Stimulated activated CD4-positive, alpha-beta T cell treated with anti-CD3 and anti-CD28 coated beads, Interleukin-12 subunit alpha, Interleukin-12 subunit beta, amount 100 ng/mL, for 4 hours (primary cell): ENCODE measurements at regions not wholly inside any gene's neighbourhood (a gene's known extent, or its start where the extent isn't known, plus 50 kb on each side); places are given as distances from the start of the nearest gene placed in this dataset.

Experiments used
- DNase-seq: peaks from one replicate; pipeline ENCODE4 v3.0.0-alpha.2; 2020

GRCh38 chr1:163664671-163665335 is 343.0 kb downstream of the NUF2 start:
- DNase-seq = no peak

GRCh38 chr1:163668472-163668871 is 346.7 kb downstream of the NUF2 start:
- no peak for DNase-seq

GRCh38 chr1:163670989-163671757 is 349.4 kb downstream of the NUF2 start:
- no peak for DNase-seq

DNA sequence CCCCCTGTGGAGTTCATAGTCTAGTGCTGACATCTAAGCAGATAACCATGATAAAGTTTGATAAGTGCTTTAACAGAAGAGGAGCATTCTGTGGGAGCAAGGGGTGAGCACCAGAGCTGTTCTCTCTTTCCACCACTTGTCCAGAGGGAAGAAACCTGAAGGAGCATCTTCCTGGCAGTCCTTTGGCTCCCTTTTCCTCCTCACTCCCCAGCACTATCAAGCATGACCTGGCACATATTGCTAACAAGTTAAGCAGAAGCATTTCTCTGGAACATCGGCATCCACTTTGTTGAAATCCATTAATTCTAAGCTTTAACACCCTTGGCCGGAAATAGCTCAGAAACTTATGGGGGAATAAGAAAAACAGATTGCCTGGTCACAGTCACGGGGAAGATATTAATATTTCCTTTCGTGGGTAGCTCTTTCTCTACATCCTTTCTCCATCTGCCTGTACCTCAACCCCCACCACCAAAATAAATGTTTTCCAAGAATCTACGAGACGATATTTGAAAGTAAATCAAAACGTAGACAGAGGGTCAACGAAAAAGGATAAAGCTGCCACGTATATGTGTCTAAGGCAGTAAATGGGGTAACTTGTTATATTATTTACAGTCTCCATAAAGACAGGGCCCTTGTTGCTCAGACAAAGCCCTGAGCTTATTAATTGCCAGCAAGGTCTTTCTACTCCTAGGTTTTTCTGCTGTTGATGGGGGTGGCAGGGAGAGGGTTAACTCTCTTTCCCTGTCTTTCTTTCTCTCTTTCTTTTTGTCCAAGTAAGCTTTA is 351.4 kb downstream of the NUF2 start:
- DNase-seq = no peak

DNA sequence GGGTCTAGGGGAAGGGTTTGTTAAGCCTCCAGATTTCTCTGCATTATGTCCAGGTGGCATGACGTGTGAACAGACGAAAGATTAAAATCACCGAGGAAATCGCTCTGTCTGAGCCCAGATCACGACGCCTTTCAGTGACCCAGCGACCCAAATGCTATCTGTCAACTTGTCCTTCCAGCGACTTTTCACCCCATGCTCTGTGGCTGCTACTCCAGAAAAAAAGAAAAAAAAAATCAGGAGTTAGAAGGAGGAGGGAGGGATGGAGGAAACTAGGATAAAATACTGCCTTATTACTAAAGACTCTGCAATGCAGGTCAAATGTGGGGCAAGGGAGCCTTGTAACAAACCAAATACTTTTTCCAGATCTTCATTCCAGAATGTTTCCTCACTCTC is 352.0 kb downstream of the NUF2 start:
- no peak for DNase-seq

DNA sequence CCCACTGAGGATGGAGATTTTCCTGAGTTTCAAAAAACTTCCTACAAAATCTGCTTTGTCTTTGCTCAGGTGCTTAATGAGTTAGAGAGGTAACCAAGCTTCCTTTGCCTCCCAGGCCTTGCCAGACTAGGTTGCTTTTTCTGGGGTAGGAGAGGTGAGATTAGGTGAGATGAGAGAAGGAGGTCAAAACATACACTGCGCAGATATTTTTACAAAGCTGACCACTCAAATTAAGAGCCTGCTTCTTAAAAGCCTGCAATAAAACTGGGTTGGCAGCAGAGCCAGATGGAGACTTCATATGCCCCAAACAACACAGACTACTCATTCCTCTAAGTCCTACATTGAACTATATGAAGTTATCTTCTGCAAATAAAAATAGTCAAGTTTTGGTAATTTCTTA is 352.5 kb downstream of the NUF2 start:
- DNase-seq = no peak

- no peak for DNase-seq
Measured at GRCh38 chr1:163684785-163685184, 363.0 kb downstream of the NUF2 start.

- no peak for DNase-seq
Measured at GRCh38 chr1:163692266-163692665, 370.5 kb downstream of the NUF2 start.

- no peak for DNase-seq
Measured at GRCh38 chr1:163697137-163697536, 375.4 kb downstream of the NUF2 start.

DNA sequence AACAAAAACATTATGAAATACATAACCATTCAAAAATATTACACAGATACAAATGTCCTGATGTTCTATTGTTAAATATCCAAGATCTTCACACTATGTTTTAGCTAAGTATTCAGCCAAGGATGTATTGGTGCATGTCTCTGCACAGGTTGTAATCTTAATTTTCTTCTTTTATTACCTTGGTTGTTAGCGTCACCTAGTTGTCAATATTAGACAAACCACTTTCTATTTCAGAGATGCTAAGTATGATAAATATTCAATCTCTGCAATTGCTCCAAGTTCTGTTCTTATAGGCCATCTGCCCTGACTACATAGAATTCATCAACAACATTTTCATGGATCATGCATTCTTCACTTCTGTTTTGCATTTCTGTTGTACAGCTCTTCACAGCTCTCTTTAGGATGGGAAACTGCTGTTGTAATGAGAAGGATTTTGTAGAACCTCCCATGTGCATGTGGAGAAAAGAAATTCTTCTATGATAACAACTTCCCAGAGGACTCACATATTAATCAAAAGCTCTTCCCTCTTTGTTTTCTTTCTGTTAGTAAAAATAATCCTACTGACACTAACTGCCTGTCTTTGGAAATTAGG is 380.1 kb downstream of the NUF2 start:
- DNase-seq = no peak

DNA sequence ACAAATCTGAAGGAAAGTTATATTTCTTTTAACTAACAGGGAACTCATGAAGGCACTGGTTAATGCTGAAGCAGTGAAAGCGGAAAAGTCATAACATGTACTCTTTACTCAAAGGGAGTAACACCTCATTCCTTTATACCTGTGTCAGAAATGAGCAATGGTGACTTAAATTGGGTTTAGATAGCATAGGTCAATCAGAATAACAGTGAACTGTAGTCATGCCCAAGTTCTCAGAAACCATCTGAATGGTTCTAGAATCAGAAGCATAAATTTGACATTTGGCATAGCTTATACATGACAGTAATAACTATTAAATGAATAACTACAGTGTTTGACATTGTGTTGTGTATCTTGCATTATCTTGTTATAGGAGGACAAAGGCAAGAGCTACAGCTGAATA is 382.0 kb downstream of the NUF2 start:
- DNase-seq = no peak

GRCh38 chr1:163706915-163707314 is 385.2 kb downstream of the NUF2 start:
- no peak for DNase-seq

DNA sequence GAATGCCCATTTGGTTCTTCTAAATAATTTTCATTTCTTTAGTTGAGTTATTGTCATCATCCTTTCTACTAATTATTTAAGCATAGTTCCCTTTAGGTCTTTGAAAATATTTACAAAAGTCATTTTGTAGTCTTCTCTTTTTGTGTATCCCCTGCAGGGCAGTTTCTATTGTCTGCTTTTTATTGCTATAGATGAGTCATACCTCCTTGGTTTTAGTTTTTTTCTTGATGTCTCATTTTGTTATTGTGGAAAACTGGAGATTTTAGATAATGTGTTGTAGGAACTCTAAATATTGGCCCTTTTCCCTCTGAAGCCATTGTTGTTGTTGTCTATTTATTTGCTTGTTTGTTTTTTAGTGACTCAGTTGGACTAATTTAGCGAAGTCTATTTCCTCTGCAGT is 387.9 kb downstream of the NUF2 start:
- no peak for DNase-seq

DNA sequence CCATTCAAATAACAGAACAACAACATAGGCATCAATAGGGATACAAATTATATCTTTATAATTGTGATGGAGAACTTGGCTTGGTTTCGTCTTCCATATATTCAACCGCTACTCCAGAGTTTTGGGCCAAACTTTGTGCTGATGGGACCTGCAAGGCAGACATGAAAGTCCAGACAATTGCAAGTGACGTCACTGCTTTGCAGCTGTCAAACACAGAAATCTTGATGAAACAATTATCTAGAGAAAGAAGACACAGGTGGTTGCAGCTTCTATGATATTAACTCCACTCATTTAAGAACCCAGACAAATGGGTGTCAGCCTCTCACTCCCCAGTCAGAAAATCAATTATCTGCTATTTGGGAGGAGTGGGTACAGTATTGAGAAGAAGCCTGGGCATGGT is 390.6 kb downstream of the NUF2 start:
- DNase-seq = no peak

DNA sequence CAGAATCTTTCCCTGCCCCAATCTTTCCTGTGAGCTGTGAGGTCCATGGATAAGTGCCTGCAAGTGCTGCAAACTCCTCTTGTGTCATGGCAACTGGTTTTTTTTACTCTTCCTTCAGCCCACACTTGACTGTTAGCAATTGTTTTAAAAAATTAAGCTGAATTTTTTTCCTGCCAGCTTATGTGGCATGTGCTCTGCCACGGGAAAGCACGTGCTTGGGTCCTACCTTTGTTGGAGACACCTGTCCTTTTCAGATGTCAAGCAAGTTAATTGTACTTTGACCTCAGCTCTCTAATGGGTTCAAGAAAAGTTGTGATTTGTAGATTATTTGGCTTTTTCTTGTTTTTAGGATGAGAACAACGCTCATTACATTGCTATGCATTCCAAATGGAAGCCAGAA is 398.5 kb downstream of the NUF2 start:
- no peak for DNase-seq

- no peak for DNase-seq
Measured at GRCh38 chr1:163725551-163725950, 403.8 kb downstream of the NUF2 start.

DNA sequence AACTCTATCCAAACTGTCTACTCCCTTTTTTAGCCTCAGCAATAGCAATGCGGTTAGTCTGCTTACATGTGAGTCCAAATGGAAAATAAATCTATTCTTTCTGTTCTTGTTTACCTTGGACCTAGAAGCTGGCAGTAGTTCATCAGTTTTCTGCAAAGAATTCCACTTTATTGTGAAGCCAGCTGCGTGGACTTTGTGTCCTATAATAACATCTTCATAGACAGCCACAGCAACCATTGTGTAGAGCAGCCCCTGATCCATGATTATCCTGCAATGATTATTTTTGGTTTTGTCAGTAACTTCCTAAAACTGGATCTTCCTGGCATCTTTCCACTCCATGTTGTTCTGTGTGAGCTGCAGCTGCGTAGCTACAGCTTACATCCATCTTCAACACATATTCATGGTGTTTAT is 408.7 kb downstream of the NUF2 start:
- no peak for DNase-seq

DNA sequence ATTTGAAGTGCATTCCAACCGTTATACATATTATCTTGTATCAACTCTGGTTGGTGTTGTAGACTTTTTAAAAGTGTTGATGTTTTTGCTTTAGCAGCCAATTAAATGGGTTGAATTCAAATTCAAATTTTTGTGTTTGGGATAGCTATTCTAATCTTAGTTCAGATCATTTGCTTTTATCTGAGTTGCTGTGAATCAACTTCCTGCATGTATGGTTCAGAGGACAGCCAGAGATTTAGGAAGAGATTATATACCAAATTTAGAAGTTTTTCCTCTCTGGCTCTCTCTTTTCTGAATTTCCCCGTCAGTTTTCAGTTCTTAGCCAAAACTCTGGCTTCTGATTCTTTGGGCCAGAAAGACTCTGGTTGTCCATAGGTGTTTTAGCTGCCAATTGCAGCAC is 415.5 kb downstream of the NUF2 start:
- DNase-seq = no peak

- no peak for DNase-seq
Measured at GRCh38 chr1:163744301-163744887, 422.6 kb downstream of the NUF2 start.

- no peak for DNase-seq
Measured at GRCh38 chr1:163745204-163745603, 423.4 kb downstream of the NUF2 start.

DNA sequence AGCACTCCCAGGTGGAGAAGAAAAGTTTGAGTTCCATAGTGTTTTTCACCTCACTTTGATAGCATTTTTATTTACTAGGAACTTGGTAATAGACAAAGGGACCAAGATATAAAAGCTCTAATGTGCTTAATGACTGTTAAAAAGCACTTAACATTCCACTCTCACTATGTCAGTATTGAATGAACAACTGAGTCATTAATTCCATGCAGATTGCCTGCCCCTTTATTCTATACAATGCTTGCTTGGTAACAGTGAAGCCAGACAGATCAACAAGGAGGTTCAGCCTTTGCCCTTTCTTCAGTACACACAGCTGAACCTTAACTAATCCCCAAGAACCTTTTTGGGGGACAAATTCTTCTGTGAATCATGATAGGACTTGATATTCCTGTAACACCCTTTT is 425.5 kb downstream of the NUF2 start:
- no peak for DNase-seq

GRCh38 chr1:163747855-163748254 is 426.1 kb downstream of the NUF2 start:
- no peak for DNase-seq

DNA sequence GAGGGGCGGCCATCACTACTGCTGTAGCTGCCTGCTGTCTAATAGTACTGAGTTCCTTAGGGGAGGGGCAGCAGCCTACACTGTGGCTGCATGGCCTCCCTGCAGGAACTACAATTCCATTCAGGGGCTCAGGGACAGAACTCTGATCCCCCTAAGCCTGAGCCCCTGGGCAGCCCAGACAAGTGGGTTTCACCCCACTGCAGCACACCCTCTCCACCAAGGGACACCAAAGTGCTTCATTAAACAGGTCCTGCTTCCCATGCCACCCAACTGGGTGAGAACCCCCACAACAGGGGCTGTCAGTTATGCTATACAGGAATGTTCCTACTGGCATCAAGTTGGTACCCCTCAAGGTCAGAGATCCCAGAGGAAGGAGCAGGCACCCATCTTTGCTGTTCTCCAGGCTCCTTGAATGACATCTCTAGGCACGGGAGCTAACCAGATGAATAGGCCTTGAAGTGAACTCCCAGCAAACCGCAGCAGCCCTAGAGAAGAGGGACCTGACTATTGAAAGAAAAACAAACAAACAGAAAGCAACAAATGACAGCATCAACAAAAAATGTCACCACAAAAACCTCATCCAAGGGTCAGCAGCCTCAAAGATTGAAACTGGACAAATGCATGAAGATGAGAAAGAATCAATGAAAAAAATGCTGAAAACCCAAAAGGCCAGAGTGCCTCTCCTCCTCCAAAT is 437.4 kb downstream of the NUF2 start:
- no peak for DNase-seq
